NCI-H524 treated with DMSO at 0.1 percent for 48 hours (cell line): ENCODE measurements at regions not wholly inside any gene's neighbourhood (a gene's known extent, or its start where the extent isn't known, plus 50 kb on each side); places are given as distances from the start of the nearest gene placed in this dataset.
A peak's percentile ranks its signal among the peaks of the same experiment; 100 is the strongest.

Experiments
- DNase-seq: peaks from one replicate; lab custom pipeline; 2025; lab: John Stamatoyannopoulos, UW

- no peak for DNase-seq
Observed at GRCh38 chr14:61625165-61625564, 70.1 kb upstream of the HIF1A start.

GRCh38 chr14:61627612-61628011, 67.7 kb upstream of the HIF1A start:
- DNase-seq, result no peak

- no peak for DNase-seq
Observed at GRCh38 chr14:61628016-61628725, 67.1 kb upstream of the HIF1A start.

GRCh38 chr14:61630399-61631044, 64.8 kb upstream of the HIF1A start:
- DNase-seq, result no peak

GRCh38 chr14:61631045-61631687, 64.1 kb upstream of the HIF1A start:
- no peak for DNase-seq

GRCh38 chr14:61632401-61632800, 62.9 kb upstream of the HIF1A start:
- peak; percentile 45 for DNase-seq

GRCh38 chr14:61632807-61633206, 62.5 kb upstream of the HIF1A start:
- peak; percentile 87 for DNase-seq

- no peak for DNase-seq
Observed at GRCh38 chr14:61636291-61636690, 59.0 kb upstream of the HIF1A start.

- no peak for DNase-seq
Observed at GRCh38 chr14:61636779-61637178, 58.5 kb upstream of the HIF1A start.

GRCh38 chr14:61638595-61639387, 56.5 kb upstream of the HIF1A start:
- DNase-seq, result no peak

GRCh38 chr14:61640158-61641136, 54.9 kb upstream of the HIF1A start:
- DNase-seq, result no peak

- no peak for DNase-seq
Observed at GRCh38 chr14:61641914-61642613, 53.2 kb upstream of the HIF1A start.

- no peak for DNase-seq
Observed at GRCh38 chr14:61642614-61642982, 52.7 kb upstream of the HIF1A start.

- no peak for DNase-seq
Observed at GRCh38 chr14:61643555-61643954, 51.8 kb upstream of the HIF1A start.

GRCh38 chr14:61644175-61644574, 51.1 kb upstream of the HIF1A start:
- no peak for DNase-seq

- DNase-seq, result peak; percentile 94
Observed at GRCh38 chr14:61644834-61645233, 50.5 kb upstream of the HIF1A start.

- DNase-seq, result peak; percentile 75
Observed at GRCh38 chr14:61645247-61645646, 50.1 kb upstream of the HIF1A start.
